GM12864 (cell line): ENCODE measurements at regions not wholly inside any gene's neighbourhood (a gene's known extent, or its start where the extent isn't known, plus 50 kb on each side); places are given as distances from the start of the nearest gene placed in this dataset.

Experiments used
- DNase-seq: peaks from one replicate; pipeline ENCODE4 v3.0.0-alpha.2; 2011; ENCODE audit warnings: low read depth
- H3K4me3 ChIP-seq: 2 replicates; pipeline ENCODE4 v1.5.1; 2011; ENCODE audit warnings: mild to moderate bottlenecking, low read depth, low read length, control low read depth
- TF ChIP-seq, protein P1 (sequence below): IDR thresholded peaks from 2 replicates; pipeline ENCODE4 v1.5.1; 2011; ENCODE audit warnings: low read depth, mild to moderate bottlenecking, moderate library complexity, low read length, control low read depth, inconsistent platforms; ENCODE audit errors: missing control alignments

- H3K4me3 ChIP-seq = no peak overlapping the region
- TF ChIP-seq, protein P1, sequence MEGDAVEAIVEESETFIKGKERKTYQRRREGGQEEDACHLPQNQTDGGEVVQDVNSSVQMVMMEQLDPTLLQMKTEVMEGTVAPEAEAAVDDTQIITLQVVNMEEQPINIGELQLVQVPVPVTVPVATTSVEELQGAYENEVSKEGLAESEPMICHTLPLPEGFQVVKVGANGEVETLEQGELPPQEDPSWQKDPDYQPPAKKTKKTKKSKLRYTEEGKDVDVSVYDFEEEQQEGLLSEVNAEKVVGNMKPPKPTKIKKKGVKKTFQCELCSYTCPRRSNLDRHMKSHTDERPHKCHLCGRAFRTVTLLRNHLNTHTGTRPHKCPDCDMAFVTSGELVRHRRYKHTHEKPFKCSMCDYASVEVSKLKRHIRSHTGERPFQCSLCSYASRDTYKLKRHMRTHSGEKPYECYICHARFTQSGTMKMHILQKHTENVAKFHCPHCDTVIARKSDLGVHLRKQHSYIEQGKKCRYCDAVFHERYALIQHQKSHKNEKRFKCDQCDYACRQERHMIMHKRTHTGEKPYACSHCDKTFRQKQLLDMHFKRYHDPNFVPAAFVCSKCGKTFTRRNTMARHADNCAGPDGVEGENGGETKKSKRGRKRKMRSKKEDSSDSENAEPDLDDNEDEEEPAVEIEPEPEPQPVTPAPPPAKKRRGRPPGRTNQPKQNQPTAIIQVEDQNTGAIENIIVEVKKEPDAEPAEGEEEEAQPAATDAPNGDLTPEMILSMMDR = no peak
- DNase-seq = no peak
Measured at GRCh38 chr9:13759551-13759950, 480.1 kb upstream of the MPDZ start.

DNA sequence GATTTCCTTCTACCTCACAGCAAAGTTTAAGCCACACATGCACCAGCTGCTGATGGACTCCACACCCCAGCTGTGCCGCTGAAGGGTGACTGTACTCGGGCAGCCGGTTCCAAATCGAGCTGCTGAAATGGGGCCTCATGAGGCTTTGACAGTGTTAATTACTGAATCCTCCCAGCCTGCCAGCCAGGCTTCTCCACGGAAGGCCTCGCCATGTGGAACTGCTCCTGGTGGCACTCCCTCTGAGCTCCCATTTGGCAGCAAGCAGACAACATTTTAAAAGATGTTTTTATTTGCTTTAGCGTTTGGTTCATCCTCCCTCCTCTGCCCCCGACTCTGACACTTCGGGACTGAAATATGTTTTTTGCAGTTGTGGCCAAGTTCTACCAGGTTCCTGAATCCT is 479.4 kb upstream of the MPDZ start:
- DNase-seq = no peak
- H3K4me3 ChIP-seq = no peak overlapping the region
- TF ChIP-seq, protein P1 = no peak

DNA sequence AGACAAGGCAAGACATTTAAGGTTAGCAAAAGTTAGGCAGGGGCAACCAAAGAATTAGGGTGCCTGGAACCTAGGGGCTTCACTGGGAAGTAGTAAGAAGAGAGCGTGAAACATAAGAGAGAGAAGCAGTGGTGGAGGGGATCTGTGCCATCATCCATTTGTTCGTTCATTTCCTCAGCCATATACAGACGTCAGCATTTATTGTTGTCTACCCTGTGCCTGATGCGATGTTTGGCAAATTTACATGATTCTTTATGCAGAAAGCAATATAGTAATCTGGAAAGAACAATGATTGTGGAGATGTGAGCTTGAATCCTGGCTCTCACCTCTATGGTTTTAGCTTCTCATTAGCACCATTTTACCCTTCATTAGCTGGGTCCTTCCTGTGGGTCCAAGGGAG is 477.5 kb upstream of the MPDZ start:
- TF ChIP-seq, protein P1 = no peak
- no peak overlapping the region for H3K4me3 ChIP-seq
- no peak for DNase-seq

- TF ChIP-seq, protein P1 = no peak
- DNase-seq = no peak
- no peak overlapping the region for H3K4me3 ChIP-seq
Measured at GRCh38 chr9:13755551-13755950, 476.1 kb upstream of the MPDZ start.

GRCh38 chr9:13750639-13751038 is 471.1 kb upstream of the MPDZ start:
- DNase-seq = no peak
- TF ChIP-seq, protein P1 = no peak
- H3K4me3 ChIP-seq = no peak overlapping the region

DNA sequence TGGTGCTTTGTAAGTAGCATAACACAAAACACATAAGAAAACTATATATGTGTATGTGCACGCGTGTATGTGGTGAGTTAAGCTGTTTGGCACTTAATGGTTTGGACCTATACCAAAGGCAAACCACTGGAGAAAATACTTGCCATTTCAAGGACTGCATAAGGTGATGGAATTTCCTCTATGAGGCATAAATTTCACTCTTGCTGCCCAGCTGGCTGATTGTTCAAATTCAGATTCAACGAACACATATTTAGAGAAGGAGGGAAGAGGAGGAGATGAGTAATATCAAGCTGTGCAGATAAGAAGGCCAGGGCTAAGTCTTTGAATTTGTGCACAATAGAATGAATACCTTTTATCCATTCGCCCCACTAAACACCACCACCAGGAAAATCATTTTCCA is 470.6 kb upstream of the MPDZ start:
- no peak for DNase-seq
- H3K4me3 ChIP-seq = no peak overlapping the region
- TF ChIP-seq, protein P1 = no peak

DNA sequence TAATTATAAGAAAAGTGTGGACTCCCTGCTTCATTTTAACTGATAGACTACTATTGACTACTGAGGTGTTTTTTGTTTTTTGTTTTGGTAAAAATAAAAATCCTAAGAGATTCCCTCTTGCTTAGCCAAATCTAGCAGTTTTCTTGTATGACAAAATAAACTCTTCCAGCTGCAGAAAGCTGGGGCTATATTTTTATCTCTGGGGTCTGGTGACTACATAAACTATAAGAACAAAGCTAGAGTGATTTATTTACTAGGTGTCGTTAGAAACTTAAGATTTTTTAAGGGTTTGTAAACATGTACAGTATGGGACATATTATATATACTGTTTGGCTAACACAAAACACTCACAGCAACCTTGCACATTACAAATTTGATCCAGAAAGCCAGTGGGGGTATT is 467.4 kb upstream of the MPDZ start:
- no peak overlapping the region for H3K4me3 ChIP-seq
- TF ChIP-seq, protein P1 = no peak
- DNase-seq = no peak
